AG10803 (cell line): ENCODE measurements at regions not wholly inside any gene's neighbourhood (a gene's known extent, or its start where the extent isn't known, plus 50 kb on each side); places are given as distances from the start of the nearest gene placed in this dataset.
"Not testable (repeated sequence)": the region's sequence is repeated elsewhere in the genome, so short reads cannot be mapped to it uniquely, and the experiment has no call there.

Source experiments
- DNase-seq: peaks from one replicate; pipeline ENCODE4 v3.0.0; 2010; ENCODE audit warnings: low read depth
- H3K4me3 ChIP-seq: 2 replicates; pipeline ENCODE4 v1.5.1; 2011; ENCODE audit warnings: mild to moderate bottlenecking, low read length, control low read depth
- TF ChIP-seq, protein P1 (sequence below): conservative IDR thresholded peaks from 2 replicates; pipeline ENCODE4 v1.5.1; 2011; ENCODE audit warnings: mild to moderate bottlenecking, low read length, control low read depth, inconsistent platforms

DNA sequence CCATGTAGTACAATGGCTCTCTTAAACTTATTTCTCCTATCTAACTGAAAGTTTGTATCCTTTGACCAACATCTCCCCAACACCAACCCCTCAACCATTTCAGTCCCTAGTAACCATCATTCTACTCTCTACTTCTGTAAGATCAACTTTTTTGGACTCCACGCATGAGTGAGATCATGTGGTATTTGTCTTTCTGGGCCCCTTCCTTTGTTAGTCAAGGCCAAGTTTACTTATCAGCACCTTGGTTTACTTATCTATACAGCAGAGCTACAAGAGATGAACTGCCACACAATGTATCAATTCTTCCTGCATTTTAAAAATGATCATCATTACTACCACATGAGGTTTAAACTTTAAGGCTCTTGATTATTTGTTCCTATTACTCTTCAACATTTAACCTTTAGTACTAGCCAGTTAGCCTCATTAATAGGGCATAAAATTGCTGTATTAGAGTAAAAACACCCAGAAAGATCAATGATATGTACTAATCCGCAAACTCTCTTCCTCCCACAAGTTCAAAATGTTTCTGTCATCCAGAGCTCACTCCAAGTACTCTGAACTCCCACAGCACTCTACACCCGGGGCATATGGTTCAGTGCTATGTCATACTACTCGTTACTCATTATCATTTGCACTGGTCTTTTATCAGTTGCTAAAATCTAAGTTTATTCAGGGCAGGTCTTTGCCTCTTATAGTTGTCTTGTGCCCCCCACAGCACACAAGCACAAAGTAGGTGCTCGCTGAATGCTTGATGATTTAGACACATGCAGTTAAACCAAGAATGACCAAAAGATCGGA, 145.7 kb upstream of the ADAMTS3 start:
- no peak for DNase-seq
- TF ChIP-seq, protein P1, sequence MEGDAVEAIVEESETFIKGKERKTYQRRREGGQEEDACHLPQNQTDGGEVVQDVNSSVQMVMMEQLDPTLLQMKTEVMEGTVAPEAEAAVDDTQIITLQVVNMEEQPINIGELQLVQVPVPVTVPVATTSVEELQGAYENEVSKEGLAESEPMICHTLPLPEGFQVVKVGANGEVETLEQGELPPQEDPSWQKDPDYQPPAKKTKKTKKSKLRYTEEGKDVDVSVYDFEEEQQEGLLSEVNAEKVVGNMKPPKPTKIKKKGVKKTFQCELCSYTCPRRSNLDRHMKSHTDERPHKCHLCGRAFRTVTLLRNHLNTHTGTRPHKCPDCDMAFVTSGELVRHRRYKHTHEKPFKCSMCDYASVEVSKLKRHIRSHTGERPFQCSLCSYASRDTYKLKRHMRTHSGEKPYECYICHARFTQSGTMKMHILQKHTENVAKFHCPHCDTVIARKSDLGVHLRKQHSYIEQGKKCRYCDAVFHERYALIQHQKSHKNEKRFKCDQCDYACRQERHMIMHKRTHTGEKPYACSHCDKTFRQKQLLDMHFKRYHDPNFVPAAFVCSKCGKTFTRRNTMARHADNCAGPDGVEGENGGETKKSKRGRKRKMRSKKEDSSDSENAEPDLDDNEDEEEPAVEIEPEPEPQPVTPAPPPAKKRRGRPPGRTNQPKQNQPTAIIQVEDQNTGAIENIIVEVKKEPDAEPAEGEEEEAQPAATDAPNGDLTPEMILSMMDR, result no peak
- H3K4me3 ChIP-seq, result no peak overlapping the region

DNA sequence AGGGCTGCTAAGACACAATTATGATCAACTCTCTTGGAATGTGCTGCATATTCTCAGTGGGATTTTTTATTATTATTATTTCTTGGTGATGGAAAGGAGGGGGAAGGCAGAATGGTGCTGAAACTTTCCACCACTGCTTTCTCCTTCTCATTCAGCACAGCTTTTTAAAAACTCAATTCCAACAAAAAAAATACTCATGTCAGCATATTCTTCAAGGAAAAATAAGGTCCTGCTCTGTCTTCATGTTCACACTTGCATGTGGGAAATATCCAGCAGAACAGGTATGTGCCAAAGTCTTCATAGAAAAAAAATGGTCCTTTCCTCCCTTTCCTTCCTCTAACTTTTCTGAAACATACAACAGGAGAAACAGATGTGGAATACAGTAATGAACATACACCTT, 144.0 kb upstream of the ADAMTS3 start:
- no peak for DNase-seq
- no peak overlapping the region for H3K4me3 ChIP-seq
- TF ChIP-seq, protein P1, result no peak

DNA sequence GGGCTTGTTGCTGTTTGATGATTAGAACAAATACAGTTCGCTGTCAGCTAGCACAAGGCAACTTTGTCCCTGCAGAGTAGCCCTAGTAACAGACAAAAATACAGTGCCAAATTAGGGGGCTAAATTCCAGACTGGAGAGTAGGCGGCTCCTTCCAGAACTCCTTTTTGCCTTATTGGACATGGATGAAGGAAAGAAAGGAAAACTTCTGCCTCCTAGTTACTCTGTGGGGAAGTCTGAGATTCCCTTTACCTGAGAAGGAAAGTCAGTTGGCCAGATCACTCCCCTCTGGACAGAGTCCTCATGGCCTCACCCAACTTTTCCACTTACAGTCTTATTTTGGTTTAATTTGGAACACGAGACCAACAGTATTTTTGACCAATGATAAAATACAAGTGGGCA, 140.5 kb upstream of the ADAMTS3 start:
- DNase-seq, result no peak
- no peak overlapping the region for H3K4me3 ChIP-seq
- TF ChIP-seq, protein P1, result no peak

DNA sequence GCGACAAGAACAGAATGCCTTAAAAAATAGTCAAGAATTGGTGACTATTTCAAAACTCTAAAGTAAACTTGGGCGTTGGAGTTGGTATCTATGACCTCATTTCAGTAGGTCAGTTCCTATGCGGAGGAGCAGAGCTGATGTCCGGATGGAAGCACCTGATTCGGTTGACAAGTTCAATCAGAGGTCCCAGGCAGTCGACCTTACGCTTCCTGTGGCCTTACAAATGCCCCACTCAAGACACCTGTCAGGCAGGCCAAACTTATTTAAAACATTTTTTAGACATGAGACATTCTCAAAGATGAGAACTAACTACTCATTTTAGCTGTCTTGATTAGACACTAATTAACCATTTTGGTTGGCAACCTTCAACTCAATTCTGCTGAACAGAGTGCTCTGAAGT, 137.7 kb upstream of the ADAMTS3 start:
- TF ChIP-seq, protein P1, result no peak
- no peak for DNase-seq

DNA sequence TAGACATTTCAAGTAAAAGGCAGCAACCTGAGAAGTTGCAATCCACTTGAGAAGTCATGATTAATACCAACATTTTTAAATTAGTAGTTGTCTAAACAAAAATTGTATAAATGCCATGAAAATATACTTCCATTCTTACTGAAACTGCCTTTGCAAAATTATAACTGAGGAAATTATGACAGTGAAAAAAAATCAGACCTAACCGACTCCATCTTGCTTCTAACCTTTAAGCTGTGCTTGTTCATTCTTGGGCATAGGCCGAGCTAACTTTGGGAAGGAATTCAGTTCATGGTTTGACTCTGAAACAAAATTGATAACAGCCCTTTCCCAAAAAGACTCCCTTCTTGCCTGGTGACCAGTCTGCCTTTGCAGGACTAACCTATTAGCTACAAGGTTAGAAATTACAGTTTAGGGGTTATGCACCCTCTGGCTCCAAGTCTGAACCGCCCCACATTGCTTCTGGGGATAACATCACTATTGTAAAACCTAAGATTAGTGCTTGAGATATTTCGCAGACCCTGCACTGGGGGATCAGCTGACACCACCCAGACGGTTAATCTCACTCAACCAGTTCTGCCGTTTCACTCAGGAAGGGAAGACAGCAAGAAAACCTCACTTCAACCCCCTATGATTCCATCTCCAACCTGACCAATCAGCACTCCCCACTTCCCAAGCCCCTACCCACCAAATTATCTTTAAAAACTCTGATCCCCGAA, 136.1 kb upstream of the ADAMTS3 start:
- not testable (repeated sequence) for H3K4me3 ChIP-seq, DNase-seq

More for the DNA sequence above, 137.7 kb upstream of the ADAMTS3 start:
- H3K4me3 ChIP-seq, result no peak overlapping the region

DNA sequence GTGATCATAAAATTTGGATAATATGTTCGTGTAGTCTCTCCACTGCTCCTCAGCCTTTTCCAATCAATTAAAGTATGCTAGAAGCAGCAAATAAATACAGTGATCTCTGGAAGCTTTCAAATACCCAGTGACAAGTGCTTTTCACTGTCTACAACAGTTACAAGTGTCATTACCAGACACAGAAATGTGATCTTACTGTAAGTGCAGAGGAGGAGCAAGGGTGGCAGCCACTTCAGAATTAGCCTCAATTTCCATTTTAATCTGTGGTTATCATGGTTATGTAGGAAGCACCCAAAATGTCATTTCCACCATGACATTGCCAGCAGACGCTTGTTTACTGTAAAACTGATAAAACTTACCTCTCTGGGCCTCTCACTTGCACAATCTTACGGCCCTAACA, 133.9 kb upstream of the ADAMTS3 start:
- H3K4me3 ChIP-seq, result no peak overlapping the region
- no peak for DNase-seq
- TF ChIP-seq, protein P1, result no peak

DNA sequence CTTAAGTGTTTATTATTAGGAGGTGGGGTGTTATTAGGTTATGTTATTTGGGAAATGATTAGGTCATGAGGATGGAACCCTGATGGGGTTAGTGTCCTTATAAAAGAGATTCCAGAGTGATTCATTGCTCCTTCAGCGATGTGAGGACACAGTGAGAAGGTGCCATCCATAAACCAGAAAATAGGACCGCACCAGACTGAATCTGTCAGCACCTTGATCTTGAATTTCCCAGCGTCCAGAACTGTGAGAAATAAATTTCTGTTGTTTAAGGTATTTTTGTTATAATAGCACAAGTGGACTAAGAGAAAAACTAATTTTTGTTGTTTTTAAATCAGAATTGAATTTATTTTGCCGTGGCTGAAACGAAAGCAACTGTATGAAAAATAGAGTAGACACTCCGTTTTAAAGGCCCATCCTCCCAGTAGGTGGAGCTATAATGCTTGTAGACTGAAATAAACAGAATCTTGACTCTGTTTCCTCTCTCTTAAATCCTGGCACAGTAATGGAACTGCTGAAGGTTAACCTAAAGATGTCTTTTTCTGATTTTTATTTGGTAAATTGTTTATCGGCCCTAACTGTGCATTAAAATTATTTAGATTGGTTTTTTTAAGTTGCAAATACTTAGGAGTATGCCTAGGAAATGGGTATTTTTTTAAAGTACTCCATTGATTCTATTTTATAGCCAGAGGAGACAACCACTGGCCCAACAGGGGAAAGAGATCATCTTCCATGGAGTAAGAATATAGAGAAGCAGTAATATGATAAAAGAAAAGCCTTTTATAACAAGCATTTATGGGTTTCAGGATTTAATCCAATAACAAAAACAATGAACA, 133.2 kb upstream of the ADAMTS3 start:
- DNase-seq, result peak; percentile 55
- TF ChIP-seq, protein P1, result peak; percentile 84
- peak overlapping the region; percentile 54 for H3K4me3 ChIP-seq
